ENCODE measurements at regions not wholly inside any gene's neighbourhood (a gene's known extent, or its start where the extent isn't known, plus 50 kb on each side); places are given as distances from the start of the nearest gene placed in this dataset.

DNA sequence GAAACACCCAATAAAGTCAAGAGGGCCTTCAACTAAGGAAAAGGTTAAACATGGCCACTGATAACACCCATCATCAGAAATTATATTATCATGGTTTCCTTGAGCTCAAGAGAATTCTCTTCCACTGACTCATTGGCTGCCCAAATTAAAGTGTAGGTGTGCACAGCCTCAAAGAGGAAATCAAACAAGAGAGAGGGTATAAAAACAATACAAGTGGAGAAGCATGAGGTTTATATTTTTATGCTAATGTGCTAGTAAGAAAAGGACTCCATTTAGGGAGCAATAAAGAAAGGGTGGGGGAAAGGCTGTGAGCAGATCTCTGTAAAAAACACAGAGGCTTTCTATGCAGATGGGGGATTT lies 168.8 kb upstream of the VRK2 start:
- Histone ChIP-seq H4K8ac (ENCODE audit: extremely low read depth, insufficient read depth, low read length) (no peak overlapping the region), H3K36me3 (ENCODE audit: control insufficient read depth in 2 of 4, insufficient read depth in 4 of 4, low read length in 3 of 4) (no peaks in the 10 kb centered on the region), H3K14ac (ENCODE audit: insufficient read length) (no peak overlapping the region), H3K4me2 (ENCODE audit: insufficient read depth in 1 of 2, low read depth in 2 of 2, low read length in 2 of 2) (no peak overlapping the region), H2BK12ac (ENCODE audit: low read depth, low read length) (no peak overlapping the region), H3K27ac (ENCODE audit: low read depth, low read length) (no peak overlapping the region), H2BK15ac (ENCODE audit: low read length) (no peak overlapping the region), H2AK5ac (ENCODE audit: low read depth, low read length) (no peak overlapping the region), H2BK20ac (ENCODE audit: low read length) (no peak overlapping the region), H4K5ac (ENCODE audit: insufficient read length, low read depth, low read length) (no peak overlapping the region), H3K23ac (ENCODE audit: insufficient read length) (no peak overlapping the region), H3K27me3 (replicated peaks in 1 of 4; ENCODE audit: control insufficient read depth in 3 of 4, extremely low read depth in 1 of 4, insufficient read depth in 3 of 4, low read length in 3 of 4) (no peaks in the 10 kb centered on the region), H3K4ac (replicated peaks; ENCODE audit: insufficient read length, low read depth, low read length) (no peak overlapping the region), H3K79me2 (ENCODE audit: control insufficient read depth in 1 of 2, insufficient read depth in 2 of 2, low read length in 2 of 2) (no peaks in the 10 kb centered on the region), H3K4me3 (ENCODE audit: extremely low read depth in 1 of 4, insufficient read depth in 2 of 4, low read depth in 3 of 4, low read length in 4 of 4) (no peak overlapping the region), H2BK5ac (ENCODE audit: low read depth, low read length) (no peak overlapping the region), H4K20me1 (replicated peaks in 1 of 2; ENCODE audit: control insufficient read depth in 1 of 2, insufficient read depth in 2 of 2, low read length in 2 of 2) (no peaks in the 10 kb centered on the region), H4K91ac (replicated peaks; ENCODE audit: insufficient read length, low read length) (no peak overlapping the region), H3K79me1 (ENCODE audit: low read depth, low read length) (no peaks in the 10 kb centered on the region), H3K9ac (replicated peaks in 1 of 4; ENCODE audit: extremely low read depth in 1 of 4, low read depth in 3 of 4, low read length in 3 of 4) (no peak overlapping the region), H3K18ac (ENCODE audit: extremely low read depth, low read length) (no peak overlapping the region), H2BK120ac (replicated peaks; ENCODE audit: low read depth, low read length) (no peak overlapping the region), H3K9me3 (ENCODE audit: insufficient read depth in 2 of 2, low read depth in 1 of 2, low read length in 1 of 2) (no peaks in the 10 kb centered on the region), H3K23me2 (ENCODE audit: low read depth, low read length) (no peaks in the 10 kb centered on the region), H2AFZ (ENCODE audit: low read length) (no peak overlapping the region), H3K4me1 (replicated peaks in 1 of 4; ENCODE audit: control insufficient read depth in 3 of 4, insufficient read depth in 4 of 4, low read length in 3 of 4) (peaks cover 0 to 2% (median 0%) of the 10 kb centered on the region in 4 experiments; a peak in 2 of 7 replicates), H3K56ac (replicated peaks; ENCODE audit: insufficient read length, low read depth, low read length) (no peak overlapping the region)
- CTCF ChIA-PET (ENCODE audit: partially characterized antibody) = no interaction called here
- POLR2A ChIA-PET (ENCODE audit: partially characterized antibody) = no interaction called here
- DNase-seq (ENCODE audit: low read depth in 1 of 2, low spot score in 2 of 2) (no peak), FAIRE-seq (no peak)
- TF ChIP-seq, protein P1, sequence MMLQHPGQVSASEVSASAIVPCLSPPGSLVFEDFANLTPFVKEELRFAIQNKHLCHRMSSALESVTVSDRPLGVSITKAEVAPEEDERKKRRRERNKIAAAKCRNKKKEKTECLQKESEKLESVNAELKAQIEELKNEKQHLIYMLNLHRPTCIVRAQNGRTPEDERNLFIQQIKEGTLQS (IDR thresholded peaks at IDR 0.05; ENCODE audit: insufficient read depth, low read depth, low read length) = no peak
- TF ChIP-seq TEAD4 (IDR thresholded peaks at IDR 0.05; ENCODE audit: low read depth, low read length) (no peak), BRCA1 (IDR thresholded peaks at IDR 0.05; ENCODE audit: low read depth, low read length) (no peak), SIN3A (conservative IDR thresholded peaks at IDR 0.05 in 1 of 2, IDR thresholded peaks at IDR 0.05 in 1 of 2; ENCODE audit: low read depth in 1 of 2, low read length in 2 of 2) (no peak), SAP30 (IDR thresholded peaks at IDR 0.05; ENCODE audit: insufficient read depth, insufficient replicate concordance, low read length) (no peak), CBX8 (IDR thresholded peaks at IDR 0.05; ENCODE audit: borderline replicate concordance, low read depth, low read length) (no peak), RNF2 (IDR thresholded peaks at IDR 0.05; ENCODE audit: borderline replicate concordance, low read depth, low read length, missing control alignments, poor library complexity, severe bottlenecking) (no peak), POU5F1 (IDR thresholded peaks at IDR 0.05; ENCODE audit: low read depth, low read length) (no peak), JUND (IDR thresholded peaks at IDR 0.05; ENCODE audit: low read length) (no peak), TBP (IDR thresholded peaks at IDR 0.05; ENCODE audit: low read depth, low read length) (no peak)
- TF ChIP-seq, protein P2, sequence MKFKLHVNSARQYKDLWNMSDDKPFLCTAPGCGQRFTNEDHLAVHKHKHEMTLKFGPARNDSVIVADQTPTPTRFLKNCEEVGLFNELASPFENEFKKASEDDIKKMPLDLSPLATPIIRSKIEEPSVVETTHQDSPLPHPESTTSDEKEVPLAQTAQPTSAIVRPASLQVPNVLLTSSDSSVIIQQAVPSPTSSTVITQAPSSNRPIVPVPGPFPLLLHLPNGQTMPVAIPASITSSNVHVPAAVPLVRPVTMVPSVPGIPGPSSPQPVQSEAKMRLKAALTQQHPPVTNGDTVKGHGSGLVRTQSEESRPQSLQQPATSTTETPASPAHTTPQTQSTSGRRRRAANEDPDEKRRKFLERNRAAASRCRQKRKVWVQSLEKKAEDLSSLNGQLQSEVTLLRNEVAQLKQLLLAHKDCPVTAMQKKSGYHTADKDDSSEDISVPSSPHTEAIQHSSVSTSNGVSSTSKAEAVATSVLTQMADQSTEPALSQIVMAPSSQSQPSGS (IDR thresholded peaks at IDR 0.05; ENCODE audit: low read length) = no peak
- TF ChIP-seq, protein P3, sequence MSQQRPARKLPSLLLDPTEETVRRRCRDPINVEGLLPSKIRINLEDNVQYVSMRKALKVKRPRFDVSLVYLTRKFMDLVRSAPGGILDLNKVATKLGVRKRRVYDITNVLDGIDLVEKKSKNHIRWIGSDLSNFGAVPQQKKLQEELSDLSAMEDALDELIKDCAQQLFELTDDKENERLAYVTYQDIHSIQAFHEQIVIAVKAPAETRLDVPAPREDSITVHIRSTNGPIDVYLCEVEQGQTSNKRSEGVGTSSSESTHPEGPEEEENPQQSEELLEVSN (IDR thresholded peaks at IDR 0.05) = no peak

Data from H1 (cell line).